T-cell (primary cell): ENCODE measurements at regions not wholly inside any gene's neighbourhood (a gene's known extent, or its start where the extent isn't known, plus 50 kb on each side); places are given as distances from the start of the nearest gene placed in this dataset.

ENCODE experiments used
- ATAC-seq, 4 experiments: fragments of 200-7000 bp in 3 of 4; fragments of 150-1000 bp in 1 of 4; cut with Tn5 transposase; replicated peaks in 1 of 4; 1 replicate in 3 of 4; 2 replicates in 1 of 4; pipeline ENCODE4 v1.10.0; 2021; ENCODE audit warnings: moderate library complexity in 3 of 4, mild to moderate bottlenecking in 2 of 4, moderate number of reproducible peaks in 1 of 4
- CTCF ChIA-PET, 2 donors: fragments of 300-600 bp; sonication (Branson Sonifier 250); formaldehyde crosslinking; loops; one replicate each; lab custom pipeline; 2022; ENCODE audit warnings: antibody characterized with exemption in 2 of 2; lab: Charles Lee
- POLR2A ChIA-PET, 2 donors: fragments of 300-600 bp; sonication (Branson Sonifier 250); formaldehyde crosslinking; loops; one replicate each; lab custom pipeline; 2022; ENCODE audit warnings: antibody characterized with exemption in 2 of 2; lab: Charles Lee
- DNase-seq, 35 experiments: peaks; one replicate each; pipeline versions ENCODE4 v3.0.0 to v3.0.0-alpha.2; 2013 to 2023
- H3K27ac ChIP-seq: one replicate; pipeline ENCODE4 v1.5.1; 2013; ENCODE audit warnings: low read length
- H3K27me3 ChIP-seq, 2 experiments: replicated peaks in 1 of 2; 1 replicate in 1 of 2; 2 replicates in 1 of 2; pipeline versions ENCODE4 v1.6.1 to v1.7.0; 2013; ENCODE audit warnings: low read length in 1 of 2, mixed read lengths in 1 of 2; ENCODE audit not compliant: control insufficient read depth in 2 of 2, insufficient read depth in 2 of 2; ENCODE audit errors: extremely low read depth in 1 of 2
- H3K36me3 ChIP-seq, 2 donors: 1 replicate in 1 of 2; 2 replicates in 1 of 2; pipeline versions ENCODE4 v1.6.1 to v1.7.0; 2013; ENCODE audit warnings: low read length in 1 of 2; ENCODE audit not compliant: control insufficient read depth in 2 of 2, insufficient read depth in 1 of 2; ENCODE audit errors: extremely low read depth in 1 of 2
- H3K4me1 ChIP-seq, 2 experiments: 1 replicate in 1 of 2; 2 replicates in 1 of 2; pipeline versions ENCODE4 v1.6.1 to v1.7.0; 2013; ENCODE audit warnings: low read length in 2 of 2, mixed read lengths in 1 of 2; ENCODE audit not compliant: insufficient read depth in 2 of 2, control insufficient read depth in 1 of 2; ENCODE audit errors: extremely low read depth in 1 of 2
- H3K4me3 ChIP-seq, 2 donors: 1 replicate in 1 of 2; 2 replicates in 1 of 2; pipeline versions ENCODE4 v1.5.1 to v1.7.0; 2013; ENCODE audit warnings: mild to moderate bottlenecking in 2 of 2, low read length in 1 of 2, moderate library complexity in 1 of 2; ENCODE audit not compliant: control insufficient read depth in 1 of 2; ENCODE audit errors: extremely low read depth in 1 of 2
- H3K9me3 ChIP-seq: 2 replicates; pipeline ENCODE4 v1.7.0; 2013
- H3K27ac Mint-ChIP-seq, 2 donors: one replicate each; pipeline ENCODE4 v1.8.0; 2020 to 2021; ENCODE audit warnings: mild to moderate bottlenecking in 2 of 2, mixed read lengths in 2 of 2
- H3K27me3 Mint-ChIP-seq, 2 donors: one replicate each; pipeline ENCODE4 v1.8.0; 2021 to 2022; ENCODE audit warnings: mixed read lengths in 2 of 2
- H3K36me3 Mint-ChIP-seq: one replicate; pipeline ENCODE4 v1.8.0; 2021; ENCODE audit warnings: mixed read lengths
- H3K4me1 Mint-ChIP-seq, 3 donors: one replicate each; pipeline ENCODE4 v1.8.0; 2020 to 2022; ENCODE audit warnings: mixed read lengths in 3 of 3, mild to moderate bottlenecking in 1 of 3
- H3K4me3 Mint-ChIP-seq, 3 donors: one replicate each; pipeline ENCODE4 v1.8.0; 2020 to 2022; ENCODE audit warnings: mild to moderate bottlenecking in 3 of 3, mixed read lengths in 3 of 3, moderate library complexity in 3 of 3
- H3K9me3 Mint-ChIP-seq, 3 donors: one replicate each; pipeline ENCODE4 v1.8.0; 2020 to 2022; ENCODE audit warnings: mixed read lengths in 3 of 3
- WGBS: methylation state at CpG from one replicate; pipeline ENCODE4 v1.1.5; 2013; ENCODE audit warnings: missing lambda C conversion rate; ENCODE audit not compliant: insufficient coverage; 5-methylcytosine and 5-hydroxymethylcytosine counted together

- ATAC-seq: no peak
- Mint-ChIP-seq H3K36me3 (no peaks in the 10 kb centered on the region), H3K27me3 (no peaks in the 10 kb centered on the region), H3K4me3 (no peak overlapping the region), H3K27ac (no peak overlapping the region), H3K9me3 (no peaks in the 10 kb centered on the region), H3K4me1 (no peaks in the 10 kb centered on the region)
- H3K4me3 ChIP-seq: no peak overlapping the region
- WGBS: 100% methylated on average over 1 of the region's 3 CpGs
- H3K27me3 ChIP-seq: no peaks in the 10 kb centered on the region
- no peak overlapping the region for H3K27ac ChIP-seq
- DNase-seq: no peak
- no peaks in the 10 kb centered on the region for H3K36me3 ChIP-seq
- ChIA-PET POLR2A (no interaction called here), CTCF (no interaction called here)
- H3K9me3 ChIP-seq: no peaks in the 10 kb centered on the region
- H3K4me1 ChIP-seq: no peaks in the 10 kb centered on the region
These were observed 140.8 kb downstream of the CHRM3 start for GRCh38 chr1:239527051-239527693.

- H3K36me3 Mint-ChIP-seq: no peaks in the 10 kb centered on the region
These were observed 149.9 kb downstream of the CHRM3 start for GRCh38 chr1:239536165-239536849.

GRCh38 chr1:239537795-239538194 lies 151.4 kb downstream of the CHRM3 start:
- Histone ChIP-seq H3K27me3 (no peaks in the 10 kb centered on the region), H3K36me3 (no peaks in the 10 kb centered on the region), H3K9me3 (no peaks in the 10 kb centered on the region), H3K4me3 (no peak overlapping the region), H3K27ac (no peak overlapping the region), H3K4me1 (no peaks in the 10 kb centered on the region)
- ATAC-seq (no peak), DNase-seq (no peak)
- H3K4me1 Mint-ChIP-seq: no peaks in the 10 kb centered on the region
- POLR2A ChIA-PET: no interaction called here
- CTCF ChIA-PET: no interaction called here
- 55% methylated on average over 3 of the region's 3 CpGs for WGBS
- no peak overlapping the region for H3K27ac Mint-ChIP-seq
- H3K9me3 Mint-ChIP-seq: no peaks in the 10 kb centered on the region
- no peaks in the 10 kb centered on the region for H3K36me3 Mint-ChIP-seq
- H3K27me3 Mint-ChIP-seq: no peaks in the 10 kb centered on the region
- no peak overlapping the region for H3K4me3 Mint-ChIP-seq

More at GRCh38 chr1:239536165-239536849, 149.9 kb downstream of the CHRM3 start:
- H3K27me3 ChIP-seq: no peaks in the 10 kb centered on the region
- H3K36me3 ChIP-seq: no peaks in the 10 kb centered on the region
- no peaks in the 10 kb centered on the region for H3K27me3 Mint-ChIP-seq
- no peak overlapping the region for H3K4me3 Mint-ChIP-seq
- no peak for ATAC-seq
- DNase-seq: no peak
- no peak overlapping the region for H3K27ac Mint-ChIP-seq
- H3K9me3 ChIP-seq: no peaks in the 10 kb centered on the region
- no peaks in the 10 kb centered on the region for H3K4me1 Mint-ChIP-seq
- H3K4me1 ChIP-seq: no peaks in the 10 kb centered on the region
- ChIA-PET POLR2A (interaction anchor here in 1 of 2 donors (0.6 kb wide), 1 partner anchor 199 kb away, joined by 3 read pairs; no protein-coding TSS in a partner anchor), CTCF (no interaction called here)
- no peak overlapping the region for H3K27ac ChIP-seq
- H3K4me3 ChIP-seq: no peak overlapping the region
- 100% methylated on average over 1 of the region's 5 CpGs for WGBS
- H3K9me3 Mint-ChIP-seq: no peaks in the 10 kb centered on the region

- Mint-ChIP-seq H3K4me3 (no peak overlapping the region), H3K9me3 (no peaks in the 10 kb centered on the region), H3K36me3 (no peaks in the 10 kb centered on the region), H3K4me1 (no peaks in the 10 kb centered on the region), H3K27me3 (no peaks in the 10 kb centered on the region), H3K27ac (no peak overlapping the region)
- Histone ChIP-seq H3K27me3 (no peaks in the 10 kb centered on the region), H3K36me3 (no peaks in the 10 kb centered on the region), H3K9me3 (no peaks in the 10 kb centered on the region), H3K4me3 (no peak overlapping the region), H3K27ac (no peak overlapping the region), H3K4me1 (no peaks in the 10 kb centered on the region)
- ATAC-seq: no peak
- DNase-seq: no peak
- 67% methylated on average over 1 of the region's 2 CpGs for WGBS
- ChIA-PET CTCF (no interaction called here), POLR2A (no interaction called here)
These were observed 152.0 kb downstream of the CHRM3 start for GRCh38 chr1:239538239-239538988.

GRCh38 chr1:239539051-239539450 lies 152.7 kb downstream of the CHRM3 start:
- ATAC-seq: no peak
- H3K36me3 ChIP-seq: no peaks in the 10 kb centered on the region
- H3K9me3 ChIP-seq: no peaks in the 10 kb centered on the region
- no peak overlapping the region for H3K4me3 ChIP-seq
- no peak overlapping the region for H3K27ac ChIP-seq
- CTCF ChIA-PET: no interaction called here
- H3K27me3 Mint-ChIP-seq: no peaks in the 10 kb centered on the region
- no peak for DNase-seq
- no peaks in the 10 kb centered on the region for H3K4me1 ChIP-seq
- H3K4me1 Mint-ChIP-seq: no peaks in the 10 kb centered on the region
- H3K4me3 Mint-ChIP-seq: no peak overlapping the region
- H3K9me3 Mint-ChIP-seq: no peaks in the 10 kb centered on the region
- no peak overlapping the region for H3K27ac Mint-ChIP-seq
- no CpG with 5 or more reads among the region's 2 CpGs for WGBS
- POLR2A ChIA-PET: no interaction called here
- no peaks in the 10 kb centered on the region for H3K36me3 Mint-ChIP-seq
- H3K27me3 ChIP-seq: no peaks in the 10 kb centered on the region

- DNase-seq: no peak
- no peak for ATAC-seq
- Histone ChIP-seq H3K9me3 (no peaks in the 10 kb centered on the region), H3K27ac (no peak overlapping the region), H3K4me3 (no peak overlapping the region), H3K4me1 (no peaks in the 10 kb centered on the region), H3K36me3 (no peaks in the 10 kb centered on the region), H3K27me3 (no peaks in the 10 kb centered on the region)
- H3K4me1 Mint-ChIP-seq: no peaks in the 10 kb centered on the region
- no peaks in the 10 kb centered on the region for H3K9me3 Mint-ChIP-seq
- H3K4me3 Mint-ChIP-seq: no peak overlapping the region
- H3K27ac Mint-ChIP-seq: no peak overlapping the region
- POLR2A ChIA-PET: no interaction called here
- 75% methylated on average over 2 of the region's 4 CpGs for WGBS
- CTCF ChIA-PET: no interaction called here
- H3K36me3 Mint-ChIP-seq: no peaks in the 10 kb centered on the region
- H3K27me3 Mint-ChIP-seq: no peaks in the 10 kb centered on the region
These were observed 153.4 kb downstream of the CHRM3 start for GRCh38 chr1:239539812-239540211.
